GM23338 (cell line): ENCODE measurements at regions not wholly inside any gene's neighbourhood (a gene's known extent, or its start where the extent isn't known, plus 50 kb on each side); places are given as distances from the start of the nearest gene placed in this dataset.

Experiments used
- CTCF ChIP-seq, 2 experiments: fragments of 200-600 bp in 1 of 2; sonication (generic) in 1 of 2; conservative IDR thresholded peaks; 2 replicates each; pipeline versions ENCODE4 v1.5.1 to v1.6.1; 2016 to 2017; ENCODE audit warnings: antibody characterized with exemption in 2 of 2, low read depth in 2 of 2, mild to moderate bottlenecking in 2 of 2, moderate library complexity in 1 of 2
- EZH2 ChIP-seq: fragments of 200-600 bp; sonication (generic); IDR thresholded peaks from one replicate; pipeline ENCODE4 v1.8.0; 2017; ENCODE audit warnings: antibody characterized with exemption, mild to moderate bottlenecking, low read depth; ENCODE audit not compliant: unreplicated experiment
- JUNB ChIP-seq: IDR thresholded peaks from one replicate; pipeline ENCODE4 v1.6.1; 2016; ENCODE audit warnings: antibody characterized with exemption; ENCODE audit not compliant: unreplicated experiment
- POLR2AphosphoS5 ChIP-seq: IDR thresholded peaks from 2 replicates; pipeline ENCODE4 v1.6.1; 2016; ENCODE audit warnings: antibody characterized with exemption, low read depth
- TF ChIP-seq, protein P1 (sequence below): IDR thresholded peaks from one replicate; pipeline ENCODE4 v1.6.1; 2018; ENCODE audit warnings: antibody characterized with exemption; ENCODE audit not compliant: unreplicated experiment

DNA sequence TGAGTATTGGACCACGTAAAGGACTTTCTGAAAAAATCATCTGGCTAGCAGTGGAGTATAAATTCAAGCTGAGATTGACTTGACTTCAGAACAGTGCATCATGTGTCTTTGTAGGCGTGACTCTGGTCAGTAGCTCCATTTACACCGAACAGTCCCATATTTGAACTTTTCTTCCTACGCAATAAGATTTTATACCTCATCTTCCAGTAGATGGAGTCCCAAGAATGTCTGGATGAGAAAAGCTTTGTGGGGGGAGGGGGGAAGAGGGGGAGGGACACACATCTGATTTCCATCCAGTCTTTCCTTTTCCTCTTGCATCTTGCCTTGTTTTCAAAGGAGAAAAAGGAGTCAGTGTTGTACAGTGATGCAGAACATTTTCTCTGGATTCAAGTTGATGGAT is 241.0 kb downstream of the EMP1 start:
- TF ChIP-seq, protein P1, sequence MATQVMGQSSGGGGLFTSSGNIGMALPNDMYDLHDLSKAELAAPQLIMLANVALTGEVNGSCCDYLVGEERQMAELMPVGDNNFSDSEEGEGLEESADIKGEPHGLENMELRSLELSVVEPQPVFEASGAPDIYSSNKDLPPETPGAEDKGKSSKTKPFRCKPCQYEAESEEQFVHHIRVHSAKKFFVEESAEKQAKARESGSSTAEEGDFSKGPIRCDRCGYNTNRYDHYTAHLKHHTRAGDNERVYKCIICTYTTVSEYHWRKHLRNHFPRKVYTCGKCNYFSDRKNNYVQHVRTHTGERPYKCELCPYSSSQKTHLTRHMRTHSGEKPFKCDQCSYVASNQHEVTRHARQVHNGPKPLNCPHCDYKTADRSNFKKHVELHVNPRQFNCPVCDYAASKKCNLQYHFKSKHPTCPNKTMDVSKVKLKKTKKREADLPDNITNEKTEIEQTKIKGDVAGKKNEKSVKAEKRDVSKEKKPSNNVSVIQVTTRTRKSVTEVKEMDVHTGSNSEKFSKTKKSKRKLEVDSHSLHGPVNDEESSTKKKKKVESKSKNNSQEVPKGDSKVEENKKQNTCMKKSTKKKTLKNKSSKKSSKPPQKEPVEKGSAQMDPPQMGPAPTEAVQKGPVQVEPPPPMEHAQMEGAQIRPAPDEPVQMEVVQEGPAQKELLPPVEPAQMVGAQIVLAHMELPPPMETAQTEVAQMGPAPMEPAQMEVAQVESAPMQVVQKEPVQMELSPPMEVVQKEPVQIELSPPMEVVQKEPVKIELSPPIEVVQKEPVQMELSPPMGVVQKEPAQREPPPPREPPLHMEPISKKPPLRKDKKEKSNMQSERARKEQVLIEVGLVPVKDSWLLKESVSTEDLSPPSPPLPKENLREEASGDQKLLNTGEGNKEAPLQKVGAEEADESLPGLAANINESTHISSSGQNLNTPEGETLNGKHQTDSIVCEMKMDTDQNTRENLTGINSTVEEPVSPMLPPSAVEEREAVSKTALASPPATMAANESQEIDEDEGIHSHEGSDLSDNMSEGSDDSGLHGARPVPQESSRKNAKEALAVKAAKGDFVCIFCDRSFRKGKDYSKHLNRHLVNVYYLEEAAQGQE, result no peak
- no peak for TF ChIP-seq CTCF (conservative IDR thresholded peaks at IDR 0.05; ENCODE audit: low read depth in 2 of 2)
- no peak for TF ChIP-seq EZH2
- TF ChIP-seq POLR2AphosphoS5, result no peak
- no peak for TF ChIP-seq JUNB
